BLaER1 (cell line): ENCODE measurements at regions not wholly inside any gene's neighbourhood (a gene's known extent, or its start where the extent isn't known, plus 50 kb on each side); places are given as distances from the start of the nearest gene placed in this dataset.

Experiments used
- H3K27ac ChIP-seq: shearing (Covaris generic); formaldehyde crosslinking; 2 replicates; pipeline ENCODE4 v1.8.1; 2022
- H3K27me3 ChIP-seq: shearing (Covaris generic); formaldehyde crosslinking; 2 replicates; pipeline ENCODE4 v1.8.1; 2022
- H3K36me3 ChIP-seq: shearing (Covaris generic); formaldehyde crosslinking; 2 replicates; pipeline ENCODE4 v1.8.1; 2022
- H3K4me1 ChIP-seq: shearing (Covaris generic); formaldehyde crosslinking; 2 replicates; pipeline ENCODE4 v1.8.1; 2022
- H3K4me2 ChIP-seq: shearing (Covaris generic); formaldehyde crosslinking; 2 replicates; pipeline ENCODE4 v1.8.1; 2022
- H3K4me3 ChIP-seq: shearing (Covaris generic); formaldehyde crosslinking; 2 replicates; pipeline ENCODE4 v1.8.1; 2022
- H3K9ac ChIP-seq: shearing (Covaris generic); formaldehyde crosslinking; 2 replicates; pipeline ENCODE4 v1.8.1; 2022
- H3K9me3 ChIP-seq: shearing (Covaris generic); formaldehyde crosslinking; 2 replicates; pipeline ENCODE4 v1.8.1; 2022
- H4K20me1 ChIP-seq: shearing (Covaris generic); formaldehyde crosslinking; 2 replicates; pipeline ENCODE4 v1.8.1; 2022
- Cebpa-rat ChIP-seq: shearing (Covaris generic); IDR thresholded peaks from 2 replicates; pipeline ENCODE4 v1.8.1; 2022

GRCh38 chr2:239895116-239895515 lies 130.0 kb downstream of the NDUFA10 start:
- Histone ChIP-seq H4K20me1 (no peaks in the 10 kb centered on the region), H3K9me3 (no peaks in the 10 kb centered on the region), H3K4me3 (no peak overlapping the region), H3K36me3 (no peaks in the 10 kb centered on the region), H3K9ac (no peak overlapping the region), H3K4me1 (peaks cover 5% of the 10 kb centered on the region; the same call in 1 of the 2 replicates), H3K27me3 (no peaks in the 10 kb centered on the region), H3K27ac (no peak overlapping the region), H3K4me2 (no peak overlapping the region)
- TF ChIP-seq Cebpa-rat = no peak

- H3K4me1 ChIP-seq = peaks cover 5% of the 10 kb centered on the region; the same call in 1 of the 2 replicates
- no peak for TF ChIP-seq Cebpa-rat
- no peak overlapping the region for H3K9ac ChIP-seq
- no peaks in the 10 kb centered on the region for H3K9me3 ChIP-seq
- no peak overlapping the region for H3K4me3 ChIP-seq
- H3K4me2 ChIP-seq = no peak overlapping the region
- no peaks in the 10 kb centered on the region for H3K27me3 ChIP-seq
- no peaks in the 10 kb centered on the region for H3K36me3 ChIP-seq
- no peak overlapping the region for H3K27ac ChIP-seq
- H4K20me1 ChIP-seq = no peaks in the 10 kb centered on the region
Measured at GRCh38 chr2:239894276-239894675, 130.9 kb downstream of the NDUFA10 start.

- H3K4me1 ChIP-seq = peaks cover 5% of the 10 kb centered on the region; the same call in 1 of the 2 replicates
- no peak overlapping the region for H3K27ac ChIP-seq
- no peak for TF ChIP-seq Cebpa-rat
- H3K4me2 ChIP-seq = no peak overlapping the region
- no peaks in the 10 kb centered on the region for H3K9me3 ChIP-seq
- no peak overlapping the region for H3K9ac ChIP-seq
- no peaks in the 10 kb centered on the region for H3K27me3 ChIP-seq
- H3K4me3 ChIP-seq = no peak overlapping the region
- no peaks in the 10 kb centered on the region for H3K36me3 ChIP-seq
- no peaks in the 10 kb centered on the region for H4K20me1 ChIP-seq
Measured at GRCh38 chr2:239893236-239893515, 132.0 kb downstream of the NDUFA10 start.

- no peak for TF ChIP-seq Cebpa-rat
- no peak overlapping the region for H3K4me2 ChIP-seq
- no peaks in the 10 kb centered on the region for H3K27me3 ChIP-seq
- H3K4me1 ChIP-seq = peaks cover 5% of the 10 kb centered on the region; the same call in 1 of the 2 replicates
- H3K9me3 ChIP-seq = no peaks in the 10 kb centered on the region
- no peak overlapping the region for H3K4me3 ChIP-seq
- no peaks in the 10 kb centered on the region for H4K20me1 ChIP-seq
- H3K27ac ChIP-seq = no peak overlapping the region
- H3K9ac ChIP-seq = no peak overlapping the region
- no peaks in the 10 kb centered on the region for H3K36me3 ChIP-seq
Measured at GRCh38 chr2:239892441-239893235, 132.5 kb downstream of the NDUFA10 start.

GRCh38 chr2:239891698-239892097 lies 133.4 kb downstream of the NDUFA10 start:
- H3K36me3 ChIP-seq = no peaks in the 10 kb centered on the region
- H3K4me2 ChIP-seq = no peak overlapping the region
- H3K27me3 ChIP-seq = no peaks in the 10 kb centered on the region
- H3K4me1 ChIP-seq = peaks cover 5% of the 10 kb centered on the region; the same call in 1 of the 2 replicates
- no peak for TF ChIP-seq Cebpa-rat
- no peak overlapping the region for H3K4me3 ChIP-seq
- H3K27ac ChIP-seq = no peak overlapping the region
- H4K20me1 ChIP-seq = no peaks in the 10 kb centered on the region
- H3K9me3 ChIP-seq = peaks cover 2% of the 10 kb centered on the region
- H3K9ac ChIP-seq = no peak overlapping the region

GRCh38 chr2:239890206-239890746 lies 134.9 kb downstream of the NDUFA10 start:
- no peak overlapping the region for H3K9ac ChIP-seq
- H3K27ac ChIP-seq = no peak overlapping the region
- H3K4me2 ChIP-seq = no peak overlapping the region
- peaks cover 14% of the 10 kb centered on the region for H3K9me3 ChIP-seq
- H3K27me3 ChIP-seq = no peaks in the 10 kb centered on the region
- no peak overlapping the region for H3K4me3 ChIP-seq
- TF ChIP-seq Cebpa-rat = no peak
- H4K20me1 ChIP-seq = no peaks in the 10 kb centered on the region
- peaks cover 5% of the 10 kb centered on the region; the same call in 1 of the 2 replicates for H3K4me1 ChIP-seq
- no peaks in the 10 kb centered on the region for H3K36me3 ChIP-seq

GRCh38 chr2:239889641-239890121 lies 135.5 kb downstream of the NDUFA10 start:
- H3K9ac ChIP-seq = no peak overlapping the region
- TF ChIP-seq Cebpa-rat = no peak
- H3K27me3 ChIP-seq = no peaks in the 10 kb centered on the region
- H3K27ac ChIP-seq = no peak overlapping the region
- H3K9me3 ChIP-seq = peaks cover 20% of the 10 kb centered on the region
- H4K20me1 ChIP-seq = no peaks in the 10 kb centered on the region
- no peak overlapping the region for H3K4me3 ChIP-seq
- peaks cover 5% of the 10 kb centered on the region; the same call in 1 of the 2 replicates for H3K4me1 ChIP-seq
- H3K4me2 ChIP-seq = no peak overlapping the region
- no peaks in the 10 kb centered on the region for H3K36me3 ChIP-seq

- Histone ChIP-seq H3K9ac (no peak overlapping the region), H3K4me1 (peaks cover 6% of the 10 kb centered on the region; the same call in 1 of the 2 replicates), H3K4me3 (no peak overlapping the region), H3K4me2 (no peak overlapping the region), H3K9me3 (peaks cover 35% of the 10 kb centered on the region), H3K27ac (no peak overlapping the region), H3K27me3 (no peaks in the 10 kb centered on the region), H4K20me1 (no peaks in the 10 kb centered on the region), H3K36me3 (no peaks in the 10 kb centered on the region)
- TF ChIP-seq Cebpa-rat = no peak
Measured at GRCh38 chr2:239887604-239888003, 137.5 kb downstream of the NDUFA10 start.

- H3K4me1 ChIP-seq = peaks cover 14% of the 10 kb centered on the region
- H3K9me3 ChIP-seq = peaks cover 35% of the 10 kb centered on the region
- no peaks in the 10 kb centered on the region for H4K20me1 ChIP-seq
- H3K27ac ChIP-seq = no peak overlapping the region
- H3K4me2 ChIP-seq = no peak overlapping the region
- H3K27me3 ChIP-seq = no peaks in the 10 kb centered on the region
- no peaks in the 10 kb centered on the region for H3K36me3 ChIP-seq
- TF ChIP-seq Cebpa-rat = no peak
- no peak overlapping the region for H3K4me3 ChIP-seq
- no peak overlapping the region for H3K9ac ChIP-seq
Measured at GRCh38 chr2:239886781-239887180, 138.4 kb downstream of the NDUFA10 start.

GRCh38 chr2:239884875-239885274 lies 140.3 kb downstream of the NDUFA10 start:
- Histone ChIP-seq H3K4me1 (peaks cover 16% of the 10 kb centered on the region), H3K4me2 (no peak overlapping the region), H4K20me1 (no peaks in the 10 kb centered on the region), H3K9ac (no peak overlapping the region), H3K9me3 (peaks cover 35% of the 10 kb centered on the region), H3K27ac (no peak overlapping the region), H3K36me3 (no peaks in the 10 kb centered on the region), H3K27me3 (no peaks in the 10 kb centered on the region), H3K4me3 (no peak overlapping the region)
- no peak for TF ChIP-seq Cebpa-rat
